Skeletal muscle tissue (tissue), 3 donors: ENCODE measurements at regions not wholly inside any gene's neighbourhood (a gene's known extent, or its start where the extent isn't known, plus 50 kb on each side); places are given as distances from the start of the nearest gene placed in this dataset.

Experiments
- H3K27ac ChIP-seq: one replicate; pipeline ENCODE4 v1.7.0; 2013; ENCODE audit warnings: mild to moderate bottlenecking, low read depth, low read length, inconsistent platforms
- H3K27me3 ChIP-seq, 3 donors: one replicate each; pipeline ENCODE4 v1.7.0; 2013; ENCODE audit warnings: low read length in 3 of 3; ENCODE audit not compliant: control insufficient read depth in 3 of 3, insufficient read depth in 3 of 3
- H3K36me3 ChIP-seq, 3 donors: one replicate each; pipeline ENCODE4 v1.7.0; 2013; ENCODE audit warnings: low read length in 3 of 3; ENCODE audit not compliant: control insufficient read depth in 3 of 3, insufficient read depth in 3 of 3
- H3K4me1 ChIP-seq, 3 donors: one replicate each; pipeline ENCODE4 v1.7.0; 2013; ENCODE audit warnings: low read length in 3 of 3, mild to moderate bottlenecking in 3 of 3; ENCODE audit not compliant: control insufficient read depth in 3 of 3, insufficient read depth in 3 of 3
- H3K4me3 ChIP-seq, 3 donors: one replicate each; pipeline ENCODE4 v1.7.0; 2013; ENCODE audit warnings: low read length in 3 of 3
- H3K9ac ChIP-seq, 3 donors: one replicate each; pipeline ENCODE4 v1.7.0; 2013; ENCODE audit warnings: low read length in 3 of 3, mild to moderate bottlenecking in 3 of 3, moderate library complexity in 2 of 3, low read depth in 1 of 3
- H3K9me3 ChIP-seq, 3 donors: one replicate each; pipeline ENCODE4 v1.7.0; 2013; ENCODE audit warnings: low read length in 3 of 3; ENCODE audit not compliant: control insufficient read depth in 3 of 3
- donor health status: Osteomylitis.

DNA sequence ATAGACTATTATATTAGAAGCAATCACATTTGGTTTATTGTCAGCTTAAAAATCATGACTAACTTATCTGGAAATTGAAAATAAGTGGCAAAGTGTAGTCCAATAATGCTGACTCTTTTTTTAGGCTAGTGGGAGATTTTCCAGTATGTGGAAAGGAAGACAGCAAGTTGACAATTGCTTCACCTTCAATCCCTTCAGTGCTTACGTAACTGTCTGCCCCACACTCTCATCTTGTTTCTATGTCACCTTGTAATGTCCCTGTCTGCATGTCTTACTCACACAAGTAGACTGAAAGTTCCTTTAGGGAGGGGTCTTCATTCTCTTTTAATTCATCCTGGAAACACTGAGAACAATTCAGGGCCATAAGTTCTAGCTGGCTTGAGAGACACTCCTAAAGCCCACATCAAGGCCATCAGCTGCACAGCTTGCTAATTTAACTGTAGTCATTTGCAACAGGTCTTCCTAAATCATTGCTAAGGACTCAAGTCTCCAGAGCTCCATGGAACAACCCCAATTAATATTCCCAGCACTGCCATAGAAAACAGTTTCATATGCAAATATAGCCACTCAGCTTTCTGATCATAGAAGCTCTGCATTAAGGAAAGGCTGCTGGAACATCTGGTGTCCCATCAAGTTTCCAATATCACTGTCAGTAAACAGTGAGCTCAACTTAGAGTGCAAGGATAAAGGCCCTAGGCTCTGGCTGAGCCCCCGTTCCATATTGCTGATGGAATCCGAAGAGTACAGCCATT is 230.5 kb downstream of the ETAA1 start:
- no peak overlapping the region for H3K9ac ChIP-seq
- H3K36me3 ChIP-seq, result no peaks in the 10 kb centered on the region
- H3K27me3 ChIP-seq, result no peaks in the 10 kb centered on the region
- no peaks in the 10 kb centered on the region for H3K9me3 ChIP-seq
- no peaks in the 10 kb centered on the region for H3K4me1 ChIP-seq
- H3K27ac ChIP-seq, result no peak overlapping the region
- no peak overlapping the region for H3K4me3 ChIP-seq

DNA sequence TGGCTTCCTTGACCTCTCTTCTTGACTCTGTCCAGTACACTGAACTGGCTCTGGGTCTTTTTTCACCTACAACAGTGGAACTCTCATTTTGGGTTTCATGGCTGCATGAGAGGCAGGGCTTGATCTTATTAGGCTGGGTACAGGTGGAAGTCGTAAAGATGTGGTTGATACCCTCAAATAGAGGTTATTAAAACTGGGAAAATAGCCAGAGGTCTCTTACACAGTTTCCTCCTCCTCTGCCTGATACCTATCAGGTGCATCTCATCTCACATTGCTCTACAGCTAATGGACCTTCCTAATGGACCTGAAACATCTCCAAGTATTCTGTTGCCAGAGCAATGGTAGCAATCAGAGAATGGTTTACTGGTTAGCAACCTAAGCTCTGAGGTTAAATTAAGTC is 231.8 kb downstream of the ETAA1 start:
- Histone ChIP-seq H3K27me3 (no peaks in the 10 kb centered on the region), H3K27ac (no peak overlapping the region), H3K9me3 (no peaks in the 10 kb centered on the region), H3K36me3 (no peaks in the 10 kb centered on the region), H3K4me1 (no peaks in the 10 kb centered on the region), H3K9ac (no peak overlapping the region), H3K4me3 (no peak overlapping the region)

DNA sequence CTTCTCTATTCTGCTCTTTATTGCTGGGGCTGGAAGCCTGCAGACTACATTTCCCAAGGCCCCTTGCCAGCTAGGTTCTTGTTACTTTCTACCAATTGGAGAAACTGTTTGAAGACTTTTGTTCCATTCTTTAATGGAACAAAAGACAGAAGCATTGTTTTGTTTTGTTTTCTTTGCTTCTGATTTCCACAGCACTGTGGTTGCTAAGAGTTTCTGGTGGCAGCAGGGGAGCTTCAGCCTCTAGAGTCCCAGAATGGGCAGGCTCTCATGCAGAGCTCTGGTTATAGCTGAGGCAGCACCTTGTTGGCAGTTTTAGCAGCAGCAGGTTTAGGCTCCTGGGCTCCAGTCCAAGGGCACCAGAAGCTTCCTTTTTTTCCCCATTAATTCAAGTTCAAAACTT is 234.3 kb downstream of the ETAA1 start:
- Histone ChIP-seq H3K4me1 (no peaks in the 10 kb centered on the region), H3K9me3 (no peaks in the 10 kb centered on the region), H3K9ac (no peak overlapping the region), H3K27me3 (no peaks in the 10 kb centered on the region), H3K27ac (no peak overlapping the region), H3K36me3 (no peaks in the 10 kb centered on the region), H3K4me3 (no peak overlapping the region)

DNA sequence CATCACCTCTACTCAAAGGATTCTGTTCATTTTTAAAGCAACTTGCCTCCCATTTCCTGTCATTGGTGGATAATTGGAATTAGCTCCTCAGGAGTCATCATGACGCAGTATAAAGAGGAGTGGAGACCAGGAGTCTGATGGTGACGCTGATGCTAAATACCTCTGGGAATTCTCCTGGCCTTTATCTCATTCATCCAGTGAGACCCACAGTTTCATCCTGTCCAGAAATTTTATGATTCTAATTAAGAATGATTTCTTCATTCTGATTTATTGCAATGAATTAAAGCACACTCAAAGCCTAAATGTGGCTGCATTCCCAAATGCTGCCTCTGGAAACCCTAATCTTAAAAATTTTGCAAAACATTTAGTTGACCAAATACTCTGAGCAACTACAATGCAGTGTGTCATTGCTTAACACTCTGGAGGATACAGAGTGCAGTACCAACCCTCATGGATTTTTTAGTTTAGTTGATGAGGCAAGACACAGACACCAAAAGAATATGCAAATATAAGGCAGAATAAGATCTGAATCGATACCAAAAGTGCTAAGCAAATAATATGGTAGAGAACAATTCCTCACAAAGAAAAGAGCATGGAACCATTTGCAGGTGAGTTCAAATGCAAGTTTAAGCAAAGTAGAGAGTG is 236.2 kb downstream of the ETAA1 start:
- Histone ChIP-seq H3K9me3 (no peaks in the 10 kb centered on the region), H3K36me3 (no peaks in the 10 kb centered on the region), H3K4me1 (peaks cover 2 to 8% (median 4%) of the 10 kb centered on the region in 3 donors), H3K27me3 (no peaks in the 10 kb centered on the region), H3K4me3 (no peak overlapping the region), H3K27ac (no peak overlapping the region), H3K9ac (no peak overlapping the region)

DNA sequence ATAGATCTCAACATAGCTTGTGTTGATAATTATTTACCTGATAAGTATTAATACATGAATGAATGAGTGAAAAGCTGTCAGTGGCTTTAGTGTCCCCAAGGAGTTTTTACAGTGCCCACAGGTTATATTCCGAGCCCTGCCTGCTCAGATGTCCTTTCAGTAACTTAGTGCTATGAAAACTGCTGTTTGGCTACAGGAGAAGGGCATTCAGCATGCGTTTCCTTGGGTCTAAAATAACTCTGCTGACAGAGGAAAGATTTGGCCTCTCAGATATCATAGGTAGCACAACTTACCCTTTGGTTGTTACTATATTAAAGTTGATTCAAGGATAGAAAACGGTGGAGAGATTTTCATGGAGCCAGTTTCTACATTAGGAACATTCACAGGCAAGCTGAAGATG is 241.0 kb downstream of the ETAA1 start:
- no peak overlapping the region for H3K4me3 ChIP-seq
- no peaks in the 10 kb centered on the region for H3K27me3 ChIP-seq
- peak overlapping the region in 1 of 3 donors; percentile 1 for H3K9ac ChIP-seq
- H3K36me3 ChIP-seq, result no peaks in the 10 kb centered on the region
- peaks cover 4 to 12% (median 11%) of the 10 kb centered on the region in 3 donors for H3K4me1 ChIP-seq
- peak overlapping the region; percentile 64 for H3K27ac ChIP-seq
- H3K9me3 ChIP-seq, result no peaks in the 10 kb centered on the region

DNA sequence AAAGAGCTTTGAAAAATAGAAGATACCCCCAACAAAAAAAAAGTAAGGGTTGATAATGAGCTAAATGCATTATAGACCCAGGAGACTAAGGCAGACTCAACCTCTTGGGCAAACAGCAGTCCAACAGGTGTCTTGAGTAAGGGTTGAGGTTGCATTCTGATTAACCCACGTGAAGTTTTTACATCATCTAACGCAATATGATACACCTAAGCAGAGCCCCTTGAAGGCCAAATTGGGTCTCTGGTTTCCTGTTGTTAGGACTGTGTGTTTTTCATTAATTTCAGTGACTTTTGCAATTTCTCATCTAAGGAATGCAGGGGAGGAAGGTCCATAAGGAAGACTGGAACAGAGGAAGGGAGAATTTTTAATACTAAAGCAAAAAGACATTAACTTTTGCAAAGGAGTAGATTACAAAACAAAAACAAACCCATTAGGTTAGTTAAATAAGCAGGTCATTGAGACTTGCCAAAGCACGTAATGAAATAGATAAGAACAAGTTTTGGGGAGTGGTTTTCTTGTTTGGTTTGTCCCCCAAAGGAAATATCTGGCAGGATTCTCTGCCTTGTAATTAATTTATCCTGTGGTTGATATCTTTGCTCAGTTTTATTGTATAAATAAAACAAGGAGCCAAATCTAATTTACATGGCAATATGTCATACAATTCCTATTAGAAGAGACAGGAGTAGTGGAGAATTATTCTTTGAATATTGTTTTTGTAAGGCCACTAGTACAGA is 244.3 kb downstream of the ETAA1 start:
- Histone ChIP-seq H3K4me3 (no peak overlapping the region), H3K9me3 (no peaks in the 10 kb centered on the region), H3K27ac (no peak overlapping the region), H3K27me3 (no peaks in the 10 kb centered on the region), H3K36me3 (no peaks in the 10 kb centered on the region), H3K4me1 (peaks cover 6 to 19% (median 11%) of the 10 kb centered on the region in 3 donors), H3K9ac (no peak overlapping the region)

DNA sequence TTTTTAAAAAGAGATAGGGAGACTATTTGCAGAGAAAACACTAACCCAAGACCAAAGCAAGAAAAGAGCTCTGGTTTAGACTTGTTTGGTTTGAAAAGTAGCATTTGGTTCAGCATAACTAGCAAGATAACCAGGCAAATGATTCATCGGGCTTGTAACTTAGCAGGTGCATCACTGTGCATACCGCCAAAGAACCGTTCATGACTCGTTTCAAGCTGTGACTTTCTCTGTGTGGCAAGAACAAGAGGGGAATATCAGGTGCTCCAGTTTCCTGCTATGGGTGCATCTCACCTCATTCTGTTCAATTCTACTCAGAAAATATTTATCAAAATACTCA is 244.9 kb downstream of the ETAA1 start:
- H3K4me3 ChIP-seq, result no peak overlapping the region
- H3K9me3 ChIP-seq, result peaks cover 0 to 1% (median 0%) of the 10 kb centered on the region in 3 donors
- H3K4me1 ChIP-seq, result peaks cover 6 to 21% (median 11%) of the 10 kb centered on the region in 3 donors
- H3K27me3 ChIP-seq, result no peaks in the 10 kb centered on the region
- no peak overlapping the region for H3K27ac ChIP-seq
- no peaks in the 10 kb centered on the region for H3K36me3 ChIP-seq
- H3K9ac ChIP-seq, result no peak overlapping the region

DNA sequence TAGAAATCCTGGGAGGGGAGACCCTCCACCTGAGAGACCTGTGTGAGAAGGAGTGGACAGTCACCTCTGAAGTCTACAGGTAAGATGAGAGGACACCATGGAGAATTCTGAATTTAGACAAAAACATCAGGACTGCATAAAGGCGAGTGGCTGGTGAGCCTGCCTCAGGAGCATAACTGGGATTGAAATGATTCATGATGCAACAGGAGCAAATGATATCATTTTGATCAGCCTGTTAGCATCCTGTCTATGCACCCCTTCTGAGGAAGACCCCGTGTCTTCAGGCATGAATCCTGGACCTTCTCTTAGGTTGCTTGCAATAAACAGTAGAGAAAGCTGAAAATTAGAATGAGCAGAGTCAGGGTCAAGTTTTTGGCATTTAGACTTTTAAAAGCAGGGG is 245.8 kb downstream of the ETAA1 start:
- H3K27me3 ChIP-seq, result no peaks in the 10 kb centered on the region
- H3K9ac ChIP-seq, result no peak overlapping the region
- peaks cover 0 to 4% (median 0%) of the 10 kb centered on the region in 3 donors for H3K9me3 ChIP-seq
- H3K36me3 ChIP-seq, result no peaks in the 10 kb centered on the region
- H3K27ac ChIP-seq, result no peak overlapping the region
- H3K4me3 ChIP-seq, result no peak overlapping the region
- H3K4me1 ChIP-seq, result peaks cover 3 to 14% (median 9%) of the 10 kb centered on the region in 3 donors

DNA sequence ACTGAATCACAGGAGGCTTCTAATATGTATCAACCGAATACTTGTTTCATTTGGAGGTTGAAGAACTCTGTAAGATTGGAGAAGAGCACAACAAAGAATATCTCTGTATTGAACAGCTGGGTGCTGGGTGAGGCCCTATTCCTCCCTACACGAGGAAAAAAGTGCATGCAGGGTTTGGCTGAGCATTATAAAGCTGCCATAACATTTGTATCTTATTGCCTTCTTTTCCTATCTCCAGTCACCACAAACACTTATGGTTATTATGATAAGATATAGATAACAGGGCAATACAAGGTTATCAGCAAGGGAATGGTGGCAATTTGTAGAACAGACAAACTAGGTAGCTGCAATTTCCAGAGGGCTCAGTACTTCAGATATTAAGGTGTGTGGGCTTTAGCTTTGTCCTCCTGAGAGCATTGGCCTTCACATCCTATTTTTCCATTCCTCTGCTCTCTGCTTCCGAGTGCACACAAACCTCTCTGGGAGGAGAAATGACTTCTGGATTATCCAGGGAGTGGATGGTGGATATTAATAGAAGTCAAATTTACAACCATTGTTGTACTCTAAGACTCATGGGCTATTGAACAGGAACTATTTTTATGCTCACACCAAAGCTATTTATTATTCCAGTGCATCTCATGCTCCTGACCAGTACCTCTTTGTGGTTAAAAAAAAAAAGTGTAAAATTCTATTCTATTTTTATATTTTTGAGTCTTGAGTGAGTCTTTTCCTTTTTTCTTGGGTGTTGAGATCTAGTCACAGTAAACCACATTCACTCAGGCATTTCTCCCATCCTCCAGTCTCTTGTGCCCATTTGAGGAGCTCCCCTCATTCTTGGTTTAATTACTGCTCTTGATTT is 248.4 kb downstream of the ETAA1 start:
- Histone ChIP-seq H3K9me3 (peaks cover 0 to 4% (median 0%) of the 10 kb centered on the region in 3 donors), H3K27me3 (no peaks in the 10 kb centered on the region), H3K4me1 (peaks cover 13 to 25% (median 14%) of the 10 kb centered on the region in 3 donors), H3K4me3 (no peak overlapping the region), H3K36me3 (no peaks in the 10 kb centered on the region), H3K9ac (no peak overlapping the region), H3K27ac (no peak overlapping the region)
